GM12878 (cell line): ENCODE measurements at regions not wholly inside any gene's neighbourhood (a gene's known extent, or its start where the extent isn't known, plus 50 kb on each side); places are given as distances from the start of the nearest gene placed in this dataset.

Experiments
- ASH2L ChIP-seq: fragments of 300-600, 200-600 bp; sonication (generic); IDR thresholded peaks from 2 replicates; pipeline ENCODE4 v1.6.1; 2017; ENCODE audit warnings: low read depth, mild to moderate bottlenecking, borderline replicate concordance
- CTCF ChIP-seq, 3 experiments: IDR thresholded peaks in 2 of 3; conservative IDR thresholded peaks in 1 of 3; 2 replicates each; pipeline ENCODE4 v1.5.1; 2011; ENCODE audit warnings: low read depth in 3 of 3, low read length in 3 of 3, mild to moderate bottlenecking in 3 of 3, control low read depth in 2 of 3, moderate library complexity in 2 of 3, inconsistent platforms in 1 of 3, mixed read lengths in 1 of 3; ENCODE audit not compliant: control insufficient read depth in 2 of 3, insufficient read depth in 1 of 3; ENCODE audit errors: extremely low read depth in 1 of 3
- RAD21 ChIP-seq: IDR thresholded peaks from 2 replicates; pipeline ENCODE4 v1.6.1; 2011; ENCODE audit warnings: mild to moderate bottlenecking, low read depth, low read length, moderate library complexity; ENCODE audit not compliant: insufficient read depth

GRCh38 chrX:39766085-39766726, 331.6 kb downstream of the BCOR start:
- no peak for TF ChIP-seq CTCF (IDR thresholded peaks at IDR 0.05 in 2 of 3, conservative IDR thresholded peaks at IDR 0.05 in 1 of 3; ENCODE audit: control insufficient read depth in 2 of 3, extremely low read depth in 1 of 3, insufficient read depth in 1 of 3, low read depth in 3 of 3, low read length in 3 of 3)
- no peak for TF ChIP-seq ASH2L
- TF ChIP-seq RAD21 = no peak
